ENCODE measurements at regions not wholly inside any gene's neighbourhood (a gene's known extent, or its start where the extent isn't known, plus 50 kb on each side); places are given as distances from the start of the nearest gene placed in this dataset.
"Not testable (repeated sequence)": the region's sequence is repeated elsewhere in the genome, so short reads cannot be mapped to it uniquely, and the experiment has no call there.

DNA sequence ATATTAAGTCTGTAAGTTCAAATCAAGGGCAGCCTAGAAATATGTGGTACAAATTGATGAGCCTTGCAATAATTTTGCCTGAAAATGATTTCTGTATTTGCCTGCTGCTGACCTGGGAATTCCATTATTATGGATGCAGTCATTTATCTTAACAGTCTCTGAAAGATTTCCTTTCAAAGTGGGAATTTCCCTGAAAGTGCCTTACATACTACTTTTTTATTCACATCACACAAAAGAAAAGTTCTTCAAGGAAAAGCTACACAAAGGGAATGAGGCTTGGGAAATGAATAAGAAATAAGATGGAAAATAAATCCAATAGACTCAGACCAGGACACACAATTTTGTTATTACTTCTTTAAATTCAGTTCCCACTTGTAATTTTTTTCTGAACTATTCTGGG lies 537.8 kb upstream of the PTGER4 start:
- DNase-seq (ENCODE audit: low read depth in 2 of 2): no peak

DNA sequence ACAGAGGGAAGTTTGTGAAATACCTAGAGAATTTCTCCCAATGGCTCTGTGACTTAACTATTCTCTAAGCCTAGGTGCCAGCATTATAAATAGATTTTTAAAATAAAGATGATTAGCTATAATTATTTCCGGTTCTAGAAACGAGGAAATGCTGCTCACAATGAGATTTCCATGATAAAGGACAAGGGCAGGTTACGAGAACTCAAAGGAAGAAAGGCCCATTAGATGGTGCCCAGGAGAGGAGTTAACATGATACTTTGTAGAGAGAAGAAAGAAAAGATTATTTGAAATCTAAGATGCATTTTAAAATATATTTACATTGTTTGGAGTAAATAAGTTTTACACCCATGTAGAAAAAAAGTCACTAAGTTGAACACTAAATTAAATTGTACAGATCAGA lies 538.3 kb upstream of the PTGER4 start:
- DNase-seq (ENCODE audit: low read depth in 2 of 2): no peak

DNA sequence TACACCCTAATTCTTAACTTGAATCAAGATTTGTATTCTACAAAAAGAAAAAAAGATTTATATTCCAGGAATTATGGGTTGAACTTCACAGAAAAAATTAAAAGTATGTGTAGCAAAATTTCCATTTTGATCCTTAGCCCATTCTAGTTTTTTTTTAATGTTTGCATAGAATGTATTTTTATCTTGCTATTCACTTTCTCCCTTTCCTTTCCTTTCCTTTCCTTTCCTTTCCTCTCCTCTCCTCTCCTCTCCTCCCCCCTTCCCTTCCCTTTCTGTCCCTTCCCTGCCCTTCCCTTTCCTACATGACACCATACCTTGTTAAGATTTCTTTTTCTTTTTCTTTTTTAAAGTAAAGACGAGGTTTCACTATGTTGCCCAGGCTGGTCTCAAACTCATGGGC lies 542.5 kb upstream of the PTGER4 start:
- DNase-seq (ENCODE audit: low read depth in 2 of 2): no peak

DNA sequence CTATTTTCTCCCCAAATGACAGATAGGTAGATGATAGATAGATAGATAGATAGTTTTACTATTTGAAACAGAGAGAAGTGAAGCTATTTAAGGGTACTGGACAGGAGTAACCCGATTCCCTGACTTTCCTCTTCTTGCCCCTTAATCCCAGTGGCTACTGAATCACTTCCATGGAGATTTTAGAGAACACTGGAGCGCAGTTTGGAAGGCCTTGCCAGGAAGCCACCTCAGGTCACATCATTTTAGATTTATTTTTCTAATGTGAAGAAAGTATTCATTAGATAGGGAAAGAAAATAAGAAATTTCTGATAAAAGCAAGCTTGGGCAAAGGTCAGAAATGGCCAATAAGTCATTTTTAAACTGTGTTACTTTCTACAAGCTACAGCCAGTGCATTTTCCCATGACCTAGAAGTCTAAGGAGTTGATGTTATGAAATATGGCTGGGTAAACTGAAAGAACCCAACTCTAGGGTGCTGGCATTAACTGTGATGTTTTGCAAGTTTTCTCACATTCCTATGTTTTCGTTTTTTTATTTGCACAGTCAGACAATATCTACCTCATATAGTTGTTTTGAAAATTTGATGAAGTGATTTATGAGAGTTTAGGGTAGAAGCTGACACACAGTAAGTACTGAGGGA lies 544.7 kb upstream of the PTGER4 start:
- no peak for DNase-seq (ENCODE audit: low read depth in 2 of 2)

DNA sequence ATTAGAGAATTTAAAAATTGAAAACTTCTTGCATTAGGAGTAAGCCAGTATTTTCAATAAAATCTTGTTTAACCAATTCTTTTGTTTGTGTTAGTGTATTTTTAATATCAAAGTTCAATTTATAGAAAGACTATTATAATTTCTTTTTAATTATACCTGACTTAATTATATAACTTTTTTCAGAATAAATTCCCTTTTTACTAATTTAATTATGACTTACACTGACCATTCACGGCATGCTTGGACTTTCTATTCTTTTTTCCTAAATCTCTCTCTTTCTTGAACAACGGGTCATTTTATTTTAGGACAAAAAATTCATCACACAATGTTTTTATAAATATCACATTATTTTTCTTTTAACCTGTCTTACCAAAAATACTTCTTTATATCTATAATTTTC lies 555.3 kb upstream of the PTGER4 start:
- no peak for DNase-seq (ENCODE audit: low read depth in 2 of 2)

DNA sequence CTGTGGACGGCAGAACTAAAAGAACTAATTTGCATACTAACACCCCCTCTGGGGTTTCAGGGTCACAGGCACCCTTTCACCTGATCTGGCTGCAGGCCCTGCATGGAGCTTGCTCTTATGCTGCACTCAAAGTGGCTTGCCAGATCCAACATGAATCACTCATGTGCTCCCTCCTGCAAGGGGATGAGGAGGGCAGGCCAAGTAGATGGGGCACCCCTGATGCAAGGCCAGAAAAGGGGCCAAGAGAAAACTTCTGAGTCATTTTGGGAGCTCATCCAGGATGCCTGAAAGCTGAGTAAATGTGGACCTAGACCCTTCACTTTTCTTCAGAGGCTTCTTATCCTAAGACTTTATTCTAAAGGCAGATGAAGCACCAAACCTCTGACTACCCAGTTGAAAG lies 558.5 kb upstream of the PTGER4 start:
- no peak for DNase-seq (ENCODE audit: low read depth in 2 of 2)

DNA sequence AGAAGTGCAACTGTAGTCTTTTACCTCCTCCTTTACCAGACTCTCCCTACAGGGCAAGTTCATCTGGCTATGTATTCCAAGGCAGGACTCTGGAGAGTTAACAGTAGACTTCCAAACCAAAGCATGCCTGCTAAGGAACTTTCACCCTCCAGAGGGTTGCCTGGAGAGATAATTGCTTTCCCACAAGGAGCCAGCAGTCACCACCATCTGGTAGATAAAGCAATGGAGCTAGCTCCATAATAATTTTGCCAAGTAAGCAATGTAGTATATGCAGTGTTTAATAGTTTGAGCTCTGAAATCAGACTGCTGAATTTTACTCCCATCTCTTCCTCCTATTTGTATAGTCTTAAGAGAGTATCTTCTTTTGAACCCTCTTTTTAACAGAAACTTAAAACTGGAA lies 566.8 kb upstream of the PTGER4 start:
- DNase-seq (ENCODE audit: low read depth in 2 of 2): no peak

DNA sequence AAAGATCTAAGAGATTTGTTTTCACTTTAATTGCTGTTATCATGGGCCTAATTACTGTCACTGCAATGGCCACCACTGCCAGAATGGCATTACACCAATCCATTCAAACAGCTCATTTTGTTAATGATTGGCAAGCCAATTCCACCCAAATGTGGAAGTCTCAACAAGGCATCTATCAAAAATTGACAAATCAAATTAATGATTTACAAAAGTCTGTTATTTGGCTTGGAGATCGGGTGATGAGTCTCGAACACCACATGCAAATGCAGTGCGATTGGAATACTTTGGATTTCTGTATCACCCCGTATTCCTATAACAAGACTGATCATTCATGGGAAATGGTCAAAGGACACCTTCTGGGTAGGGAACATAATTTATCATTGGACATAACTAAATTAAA lies 568.7 kb upstream of the PTGER4 start:
- DNase-seq (ENCODE audit: low read depth in 2 of 2): not testable (repeated sequence)

DNA sequence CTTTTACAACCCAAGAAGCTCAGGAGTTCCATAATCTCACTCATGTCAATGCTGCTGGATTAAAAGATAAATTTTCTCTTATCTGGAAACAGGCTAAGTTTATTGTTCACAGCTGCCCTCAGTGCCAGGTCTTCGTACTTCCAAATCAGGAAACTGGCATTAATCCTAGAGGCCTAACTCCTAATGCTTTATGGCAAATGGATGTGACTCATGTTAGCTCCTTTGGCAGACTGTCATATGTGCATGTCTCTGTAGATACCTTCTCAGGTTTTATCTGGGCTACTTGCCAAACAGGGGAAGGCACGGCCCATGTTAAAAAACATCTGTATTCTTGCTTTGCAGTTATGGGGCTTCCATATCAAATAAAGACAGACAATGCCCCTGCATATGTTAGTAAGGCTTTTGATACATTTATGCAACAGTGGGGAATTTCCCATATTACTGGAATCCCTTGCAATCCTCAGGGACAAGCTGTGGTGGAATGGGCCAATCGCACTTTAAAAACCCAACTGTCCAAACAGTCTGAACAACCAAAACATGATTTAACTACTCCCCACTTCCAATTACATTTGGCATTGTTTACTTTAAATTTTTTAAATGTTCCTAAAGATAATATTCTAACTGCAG lies 570.8 kb upstream of the PTGER4 start:
- DNase-seq (ENCODE audit: low read depth in 2 of 2): not testable (repeated sequence)

DNA sequence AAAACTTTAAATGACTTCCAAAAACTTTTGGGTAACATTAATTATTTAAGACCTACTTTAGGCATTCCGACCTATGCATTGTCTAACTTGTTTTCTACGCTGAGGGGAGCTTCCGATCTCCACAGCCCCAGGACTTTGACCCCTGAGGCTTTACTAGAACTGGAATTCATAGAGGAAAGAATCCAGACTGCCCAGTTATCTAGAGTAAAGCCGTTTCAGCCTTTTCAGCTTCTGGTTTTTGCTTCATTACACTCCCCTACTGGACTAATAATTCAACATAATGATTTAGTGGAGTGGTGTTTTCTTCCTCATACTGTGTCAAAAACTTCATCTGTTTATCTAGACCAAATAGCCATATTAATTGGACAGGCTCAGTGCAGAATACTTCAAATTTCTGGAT lies 571.9 kb upstream of the PTGER4 start:
- DNase-seq (ENCODE audit: low read depth in 2 of 2): not testable (repeated sequence)

DNA sequence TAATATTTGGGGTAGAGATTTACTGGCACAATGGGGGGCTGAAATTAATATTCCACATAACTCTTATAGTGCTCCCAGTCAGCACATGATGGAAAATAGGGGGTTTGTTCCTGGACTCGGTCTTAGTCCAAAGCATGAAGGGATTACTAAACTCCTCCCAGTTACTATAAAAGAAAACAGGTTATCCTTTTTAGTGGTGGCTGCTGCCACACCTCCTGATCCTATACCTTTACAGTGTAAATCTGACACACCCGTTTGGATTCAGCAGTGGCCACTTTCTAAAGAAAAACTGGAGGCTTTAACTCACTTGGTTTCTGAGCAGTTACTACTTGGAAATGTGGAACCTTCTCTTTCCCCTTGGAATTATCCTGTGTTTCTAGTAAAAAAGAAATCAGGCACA lies 572.9 kb upstream of the PTGER4 start:
- DNase-seq (ENCODE audit: low read depth in 2 of 2): no peak

DNA sequence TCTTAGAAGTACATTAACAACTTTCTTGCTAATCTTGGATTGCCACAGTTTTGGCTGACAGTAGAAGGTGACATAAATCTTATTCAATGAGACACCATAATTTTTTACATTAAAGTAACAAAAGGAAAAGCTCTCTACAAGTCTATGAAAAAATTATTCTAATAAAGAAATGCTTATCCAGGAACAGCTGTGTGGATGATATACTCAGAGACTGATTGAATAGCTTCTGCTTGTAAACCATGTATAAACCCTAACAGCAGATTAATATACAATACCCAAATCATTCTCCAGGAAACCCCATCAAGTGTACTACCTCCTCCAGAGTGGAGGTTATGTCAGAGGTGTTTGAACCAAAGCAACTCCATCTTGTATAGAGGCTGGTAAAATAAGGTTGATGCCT lies 581.4 kb upstream of the PTGER4 start:
- DNase-seq (ENCODE audit: low read depth in 2 of 2): no peak

DNA sequence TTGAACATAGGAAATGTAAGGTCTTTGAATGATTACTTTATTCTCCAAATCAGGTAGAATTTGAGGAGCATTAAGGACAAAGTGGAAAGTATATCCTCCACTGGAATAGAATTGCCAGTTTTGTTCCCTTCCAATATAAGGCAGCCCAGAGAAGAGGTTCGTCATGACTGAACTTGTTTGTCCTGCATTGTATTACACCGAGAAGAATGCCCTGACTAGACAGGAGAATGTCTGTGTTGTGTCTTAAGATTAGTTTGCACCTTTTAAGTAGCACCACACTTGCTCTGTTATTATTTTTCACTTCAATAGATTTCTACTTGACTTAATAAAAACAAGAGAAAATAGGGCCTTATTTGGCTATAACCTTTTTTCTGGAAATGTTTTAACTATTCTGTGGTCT lies 586.2 kb upstream of the PTGER4 start:
- DNase-seq (ENCODE audit: low read depth in 2 of 2): no peak

DNA sequence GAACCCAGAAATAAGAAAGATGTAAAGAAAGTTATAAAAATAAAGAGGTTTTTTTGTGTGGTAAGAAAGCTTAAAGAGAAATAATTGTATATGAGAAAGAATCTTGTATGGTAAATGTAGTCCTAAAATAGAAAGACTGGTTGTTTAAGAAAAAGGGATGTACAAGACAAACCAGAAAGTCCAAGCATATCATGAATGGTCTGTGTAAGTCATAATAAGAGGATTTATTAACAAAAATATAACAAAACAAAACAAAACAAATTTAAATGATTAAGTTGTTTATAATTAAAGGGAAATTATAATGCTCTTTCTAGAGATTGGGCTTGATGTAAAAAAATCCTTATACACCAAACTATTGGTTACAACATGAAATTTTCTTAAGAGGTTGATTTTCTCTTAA lies 590.4 kb upstream of the PTGER4 start:
- DNase-seq (ENCODE audit: low read depth in 2 of 2): no peak

DNA sequence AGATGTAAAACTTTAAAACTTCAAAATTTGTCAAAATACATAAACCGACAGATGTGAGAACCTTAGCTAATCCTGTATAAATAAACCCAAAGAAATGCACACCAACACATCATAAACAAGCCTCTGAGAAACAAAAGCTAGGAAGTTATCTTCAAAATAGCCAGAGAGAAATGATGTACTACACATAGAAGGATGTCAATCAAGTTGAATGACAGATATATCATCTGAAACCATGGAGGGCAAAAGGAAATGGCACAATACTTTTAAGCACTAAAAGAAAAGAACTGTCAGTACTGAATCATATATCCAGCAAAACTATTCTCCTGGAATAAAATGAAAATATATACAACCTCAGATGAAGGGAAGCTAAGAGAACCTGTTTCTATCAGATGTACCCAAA lies 595.1 kb upstream of the PTGER4 start:
- DNase-seq (ENCODE audit: low read depth in 2 of 2): no peak

DNA sequence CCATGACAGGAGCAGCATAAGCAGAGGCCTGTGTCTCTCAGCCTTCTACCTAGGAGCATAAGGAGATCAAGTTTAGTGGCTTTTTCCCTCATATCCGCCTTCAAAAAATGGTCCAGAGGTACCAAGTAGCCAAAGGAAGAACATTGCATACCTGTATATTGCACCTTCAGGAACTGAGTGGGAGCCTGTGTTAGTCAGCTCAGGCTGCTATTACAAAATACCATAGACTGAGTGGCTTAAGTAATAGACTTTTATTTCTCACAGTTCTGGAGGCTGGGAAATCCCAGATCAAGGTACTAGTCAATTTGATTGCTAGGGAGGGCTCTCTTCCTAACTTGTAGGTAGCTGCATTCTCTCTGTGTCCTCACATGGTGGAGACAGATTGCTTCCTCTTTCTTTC lies 597.4 kb upstream of the PTGER4 start:
- no peak for DNase-seq (ENCODE audit: low read depth in 2 of 2)

DNA sequence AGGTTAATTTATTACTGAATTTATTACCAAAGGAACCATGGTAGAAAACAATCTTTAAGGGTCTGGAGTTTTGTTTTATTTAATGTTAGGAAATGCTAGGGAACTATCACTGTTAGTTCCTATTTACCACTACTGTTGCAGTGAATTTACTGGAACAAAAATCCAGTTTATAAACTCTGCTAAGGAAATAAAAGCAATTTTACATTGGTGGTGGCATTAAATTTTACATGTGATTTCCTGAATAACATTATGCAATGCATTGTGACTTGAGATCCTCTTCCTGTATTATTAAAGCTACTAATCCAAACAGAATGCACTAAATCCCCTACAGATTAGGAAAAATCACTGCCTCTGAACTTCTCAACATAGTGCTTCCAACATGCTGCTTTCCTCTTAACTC lies 599.5 kb upstream of the PTGER4 start:
- no peak for DNase-seq (ENCODE audit: low read depth in 2 of 2)

DNA sequence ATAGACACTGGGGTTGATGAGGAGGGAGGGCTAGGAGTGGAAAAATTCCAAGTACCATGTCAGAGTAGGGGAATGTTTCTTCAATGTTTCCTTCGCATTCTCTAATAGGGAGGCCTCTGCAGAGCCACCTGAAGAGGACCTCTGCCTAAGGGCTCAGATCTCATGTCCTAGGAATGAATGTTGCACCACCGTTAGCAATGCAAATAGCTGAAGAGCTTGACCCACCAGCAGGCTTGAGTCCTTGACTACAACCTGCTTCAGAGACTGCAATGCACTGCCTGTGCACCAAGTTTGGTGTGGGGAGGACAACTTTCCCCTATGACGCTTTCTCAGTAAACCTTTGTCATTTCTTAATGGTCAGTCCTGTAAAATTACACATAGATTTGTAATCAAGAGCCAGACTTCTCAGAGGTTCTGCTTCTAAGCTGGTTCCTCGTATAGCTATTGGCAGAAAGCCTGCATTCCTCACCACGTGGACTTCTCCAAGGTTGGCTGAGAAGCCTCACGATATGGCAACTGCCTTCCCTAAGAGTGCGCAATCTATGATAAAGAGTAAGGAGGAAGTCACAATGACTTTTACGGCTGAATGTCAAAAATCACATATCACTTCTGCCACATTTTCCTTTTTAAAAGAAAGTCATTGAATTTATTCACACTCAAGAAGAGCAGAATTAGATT lies 600.7 kb upstream of the PTGER4 start:
- no peak for DNase-seq (ENCODE audit: low read depth in 2 of 2)

DNA sequence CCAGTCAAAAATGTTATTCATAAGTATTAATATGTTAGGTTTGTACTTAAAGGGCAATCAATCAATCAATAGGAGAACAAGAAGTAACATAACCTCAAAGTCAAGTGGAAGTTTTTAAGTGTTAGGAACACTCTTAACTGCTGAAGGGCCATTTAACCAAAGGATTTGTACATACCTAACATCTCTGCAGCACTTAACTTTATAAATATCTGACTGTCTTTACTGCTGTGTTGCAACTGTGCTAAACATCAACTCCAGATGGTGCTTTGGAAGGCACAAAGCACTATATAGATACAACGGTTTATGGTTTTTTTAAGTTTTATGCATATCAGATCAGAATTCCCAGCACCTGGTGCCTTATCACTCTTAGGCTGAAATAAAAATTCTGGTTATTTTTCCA lies 604.9 kb upstream of the PTGER4 start:
- DNase-seq (ENCODE audit: low read depth in 2 of 2): no peak

DNA sequence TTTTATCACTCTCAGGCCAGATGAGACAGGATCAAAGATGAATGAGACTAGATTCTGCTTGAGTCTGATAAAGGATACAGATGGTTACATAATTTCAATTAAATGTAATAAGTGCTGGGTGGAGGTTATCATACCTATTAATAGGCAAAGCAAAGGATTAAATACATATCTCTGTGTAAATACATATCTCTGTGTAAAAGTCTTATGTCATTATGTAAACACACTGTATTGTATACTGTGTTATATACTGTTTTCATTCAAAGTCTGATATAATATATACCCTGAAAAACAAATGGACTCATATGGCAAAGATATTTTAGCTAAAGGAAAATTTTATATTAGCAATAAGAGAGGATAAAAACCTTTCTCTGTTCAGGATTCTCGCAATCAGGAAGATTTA lies 605.8 kb upstream of the PTGER4 start:
- no peak for DNase-seq (ENCODE audit: low read depth in 2 of 2)

DNA sequence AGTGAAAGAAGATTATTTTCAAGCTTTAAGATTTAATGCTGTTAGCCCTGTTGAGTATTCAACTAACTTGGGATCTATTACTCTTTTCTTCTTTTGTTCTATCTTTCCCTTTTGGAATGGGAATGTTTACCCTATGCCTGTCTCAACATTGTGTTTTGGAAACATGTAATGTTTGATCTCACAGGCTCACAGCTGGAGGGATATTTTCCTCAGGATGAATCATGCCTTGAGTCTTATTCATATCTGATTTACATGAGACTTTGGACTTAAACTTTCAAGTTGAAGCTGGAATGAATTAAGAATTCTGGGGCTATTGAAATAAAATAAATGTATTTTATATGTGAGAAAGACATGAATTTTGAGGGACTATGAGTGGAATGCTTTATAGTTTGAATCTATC lies 607.8 kb upstream of the PTGER4 start:
- no peak for DNase-seq (ENCODE audit: low read depth in 2 of 2)

DNA sequence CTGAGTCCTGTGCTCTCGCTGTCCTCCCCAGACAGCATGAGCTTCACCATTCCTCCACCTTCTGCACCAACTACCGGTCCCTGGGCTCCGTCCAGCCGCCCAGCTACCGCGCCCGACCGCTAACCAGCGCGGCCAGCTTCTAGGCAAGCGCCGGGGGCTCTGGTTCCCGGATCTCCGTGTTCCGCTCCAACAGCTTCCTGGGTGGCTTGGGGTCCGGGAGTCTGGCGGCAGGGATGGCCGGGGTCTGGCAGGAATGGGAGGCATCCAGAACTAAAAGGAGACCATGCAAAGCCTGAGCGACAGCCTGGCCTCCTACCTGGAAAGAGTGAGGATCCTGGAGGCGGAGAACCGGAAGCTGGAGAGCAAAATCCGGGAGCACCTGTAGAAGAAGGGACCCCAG lies 613.1 kb upstream of the PTGER4 start:
- no peak for DNase-seq (ENCODE audit: low read depth in 2 of 2)

DNA sequence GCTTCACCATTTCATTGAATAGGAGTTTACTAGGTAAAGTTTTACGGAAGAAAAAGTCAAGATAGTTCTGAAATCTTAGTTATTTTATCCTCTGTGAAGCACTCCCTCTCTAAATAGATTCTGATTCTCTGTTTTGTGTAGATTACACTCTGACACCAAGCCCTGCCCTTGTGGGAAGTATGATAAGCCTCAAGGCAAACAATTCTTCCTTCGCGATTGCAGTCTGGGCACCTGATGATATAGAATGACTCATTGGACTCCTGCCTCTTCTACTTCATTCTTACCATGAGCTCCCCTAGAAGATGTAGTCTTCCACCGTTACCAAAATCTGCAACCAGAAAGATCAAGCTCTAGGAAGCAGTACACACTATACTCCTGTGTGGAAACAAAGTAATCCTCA lies 626.9 kb upstream of the PTGER4 start:
- no peak for DNase-seq (ENCODE audit: low read depth in 2 of 2)

DNA sequence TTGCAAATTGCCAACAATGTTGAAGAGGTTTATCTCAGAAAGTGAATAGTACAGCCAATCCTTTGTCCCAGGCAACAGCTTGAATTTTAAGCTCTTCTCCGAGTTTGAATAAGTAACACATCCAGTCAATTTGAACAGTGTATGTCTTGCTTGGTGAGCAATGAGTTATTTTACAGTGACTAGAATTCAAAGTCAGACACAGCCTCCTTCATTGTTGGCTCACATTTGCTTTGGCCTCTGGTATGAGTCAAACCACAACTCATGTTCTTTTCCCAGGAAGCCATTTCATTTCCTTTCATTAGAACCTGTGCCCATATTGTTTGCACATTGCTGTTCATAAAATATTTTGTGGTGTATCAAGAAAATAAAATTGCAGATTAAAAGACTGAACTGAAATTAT lies 622.0 kb upstream of the DAB2 start:
- DNase-seq (ENCODE audit: low read depth in 2 of 2): no peak
